ENCODE measurements at regions not wholly inside any gene's neighbourhood (a gene's known extent, or its start where the extent isn't known, plus 50 kb on each side); places are given as distances from the start of the nearest gene placed in this dataset.

DNA sequence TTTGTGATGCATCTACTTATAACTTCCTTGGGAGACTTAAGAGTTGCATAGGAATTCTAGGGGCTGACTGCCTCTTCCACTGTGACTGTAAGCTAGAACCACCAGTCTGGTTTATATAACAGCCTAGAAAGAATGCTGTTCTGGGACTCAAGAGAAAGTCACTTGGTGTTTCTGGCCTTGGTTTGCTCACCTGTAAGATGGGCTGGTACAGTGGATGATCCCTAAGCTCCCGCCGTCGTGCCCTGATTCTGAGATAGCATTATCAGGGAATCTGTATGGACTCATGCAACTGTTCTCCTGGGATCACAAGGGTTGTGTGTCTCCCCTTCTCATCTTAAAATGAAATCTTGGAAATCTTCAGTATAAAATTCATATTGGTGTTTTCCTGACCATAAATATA is 100.6 kb downstream of the LYZL1 start:
- POLR2A ChIA-PET = no interaction called here
- DNase-seq (ENCODE audit: low read depth in 1 of 2, low spot score in 1 of 2) (no peak), FAIRE-seq (no peak), ATAC-seq (no peak)
- TF ChIP-seq EP300 (IDR thresholded peaks at IDR 0.05) (no peak), RARB (CRISPR knock-in tag; IDR thresholded peaks at IDR 0.05) (no peak), NFE2L2 (conservative IDR thresholded peaks at IDR 0.05; ENCODE audit: low read length) (no peak), HES2 (IDR thresholded peaks at IDR 0.05) (no peak), MAZ (IDR thresholded peaks at IDR 0.05; ENCODE audit: borderline replicate concordance, low read depth, low read length) (no peak)
- TF ChIP-seq, protein P1, sequence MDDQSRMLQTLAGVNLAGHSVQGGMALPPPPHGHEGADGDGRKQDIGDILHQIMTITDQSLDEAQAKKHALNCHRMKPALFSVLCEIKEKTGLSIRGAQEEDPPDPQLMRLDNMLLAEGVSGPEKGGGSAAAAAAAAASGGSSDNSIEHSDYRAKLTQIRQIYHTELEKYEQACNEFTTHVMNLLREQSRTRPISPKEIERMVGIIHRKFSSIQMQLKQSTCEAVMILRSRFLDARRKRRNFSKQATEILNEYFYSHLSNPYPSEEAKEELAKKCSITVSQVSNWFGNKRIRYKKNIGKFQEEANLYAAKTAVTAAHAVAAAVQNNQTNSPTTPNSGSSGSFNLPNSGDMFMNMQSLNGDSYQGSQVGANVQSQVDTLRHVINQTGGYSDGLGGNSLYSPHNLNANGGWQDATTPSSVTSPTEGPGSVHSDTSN (IDR thresholded peaks at IDR 0.05) = no peak
- TF ChIP-seq, protein P2, sequence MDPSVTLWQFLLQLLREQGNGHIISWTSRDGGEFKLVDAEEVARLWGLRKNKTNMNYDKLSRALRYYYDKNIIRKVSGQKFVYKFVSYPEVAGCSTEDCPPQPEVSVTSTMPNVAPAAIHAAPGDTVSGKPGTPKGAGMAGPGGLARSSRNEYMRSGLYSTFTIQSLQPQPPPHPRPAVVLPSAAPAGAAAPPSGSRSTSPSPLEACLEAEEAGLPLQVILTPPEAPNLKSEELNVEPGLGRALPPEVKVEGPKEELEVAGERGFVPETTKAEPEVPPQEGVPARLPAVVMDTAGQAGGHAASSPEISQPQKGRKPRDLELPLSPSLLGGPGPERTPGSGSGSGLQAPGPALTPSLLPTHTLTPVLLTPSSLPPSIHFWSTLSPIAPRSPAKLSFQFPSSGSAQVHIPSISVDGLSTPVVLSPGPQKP (IDR thresholded peaks at IDR 0.05; ENCODE audit: low read depth, low read length) = no peak
- Histone ChIP-seq H3K4me1 (no peaks in the 10 kb centered on the region), H3K9me3 (no peaks in the 10 kb centered on the region), H3K4me3 (no peak overlapping the region), H3K27ac (no peak overlapping the region), H3K4me2 (no peak overlapping the region)
- 94% methylated on average over 3 of the region's 3 CpGs for WGBS (ENCODE audit: missing lambda C conversion rate)
- CTCF ChIA-PET = interaction anchor here (0.7 to 2.0 kb wide), 5 partner anchors 11 to 726 kb away, joined by 3 to 10 read pairs (median 4); no protein-coding TSS in a partner anchor

GRCh38 chr10:29389935-29390334 is 101.1 kb downstream of the LYZL1 start:
- no peak for ATAC-seq
- Histone ChIP-seq H3K4me3 (no peak overlapping the region), H3K4me2 (no peak overlapping the region), H3K4me1 (no peaks in the 10 kb centered on the region), H3K27ac (no peak overlapping the region), H3K9me3 (no peaks in the 10 kb centered on the region)
- 72% methylated on average over 9 of the region's 9 CpGs for whole genome bisulfite sequencing (ENCODE audit: missing lambda C conversion rate)
- no peak for FAIRE-seq
- TF ChIP-seq HES2 (IDR thresholded peaks at IDR 0.05) (no peak), EHF (CRISPR knock-in tag; IDR thresholded peaks at IDR 0.05) (no peak), JUNB (IDR thresholded peaks at IDR 0.05) (no peak), POLR2A (IDR thresholded peaks at IDR 0.05; ENCODE audit: low read length) (no peak), FOSL2 (IDR thresholded peaks at IDR 0.05) (no peak), FOSL2 (CRISPR knock-in tag; IDR thresholded peaks at IDR 0.05) (no peak), REST (IDR thresholded peaks at IDR 0.05) (no peak), CHD2 (IDR thresholded peaks at IDR 0.05; ENCODE audit: low read length, partially characterized antibody) (no peak), HEYL (CRISPR knock-in tag; IDR thresholded peaks at IDR 0.05) (no peak), RNF2 (IDR thresholded peaks at IDR 0.05; ENCODE audit: borderline replicate concordance, low read depth) (no peak), CEBPB (IDR thresholded peaks at IDR 0.05) (no peak), BHLHE40 (IDR thresholded peaks at IDR 0.05; ENCODE audit: low read depth, low read length) (no peak), TFCP2L1 (CRISPR knock-in tag; IDR thresholded peaks at IDR 0.05) (no peak)
- TF ChIP-seq, protein P3, sequence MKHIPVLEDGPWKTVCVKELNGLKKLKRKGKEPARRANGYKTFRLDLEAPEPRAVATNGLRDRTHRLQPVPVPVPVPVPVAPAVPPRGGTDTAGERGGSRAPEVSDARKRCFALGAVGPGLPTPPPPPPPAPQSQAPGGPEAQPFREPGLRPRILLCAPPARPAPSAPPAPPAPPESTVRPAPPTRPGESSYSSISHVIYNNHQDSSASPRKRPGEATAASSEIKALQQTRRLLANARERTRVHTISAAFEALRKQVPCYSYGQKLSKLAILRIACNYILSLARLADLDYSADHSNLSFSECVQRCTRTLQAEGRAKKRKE (CRISPR knock-in tag; IDR thresholded peaks at IDR 0.05; ENCODE audit: low read depth) = no peak
- CTCF ChIA-PET = interaction anchor here (0.7 to 2.0 kb wide), 7 partner anchors 10 to 726 kb away, joined by 3 to 10 read pairs (median 4); no protein-coding TSS in a partner anchor
- POLR2A ChIA-PET = no interaction called here
- no peak for DNase-seq (ENCODE audit: low read depth in 1 of 2, low spot score in 1 of 2)

All from A549 (cell line).